HG03520 (cell line): ENCODE measurements at regions not wholly inside any gene's neighbourhood (a gene's known extent, or its start where the extent isn't known, plus 50 kb on each side); places are given as distances from the start of the nearest gene placed in this dataset.

Source experiments
- ATAC-seq: cut with Tn5 transposase; IDR thresholded peaks from one replicate; pipeline ENCODE4 v1.9.1; 2021; ENCODE audit warnings: mild to moderate bottlenecking, moderate library complexity; ENCODE audit not compliant: unreplicated experiment

DNA sequence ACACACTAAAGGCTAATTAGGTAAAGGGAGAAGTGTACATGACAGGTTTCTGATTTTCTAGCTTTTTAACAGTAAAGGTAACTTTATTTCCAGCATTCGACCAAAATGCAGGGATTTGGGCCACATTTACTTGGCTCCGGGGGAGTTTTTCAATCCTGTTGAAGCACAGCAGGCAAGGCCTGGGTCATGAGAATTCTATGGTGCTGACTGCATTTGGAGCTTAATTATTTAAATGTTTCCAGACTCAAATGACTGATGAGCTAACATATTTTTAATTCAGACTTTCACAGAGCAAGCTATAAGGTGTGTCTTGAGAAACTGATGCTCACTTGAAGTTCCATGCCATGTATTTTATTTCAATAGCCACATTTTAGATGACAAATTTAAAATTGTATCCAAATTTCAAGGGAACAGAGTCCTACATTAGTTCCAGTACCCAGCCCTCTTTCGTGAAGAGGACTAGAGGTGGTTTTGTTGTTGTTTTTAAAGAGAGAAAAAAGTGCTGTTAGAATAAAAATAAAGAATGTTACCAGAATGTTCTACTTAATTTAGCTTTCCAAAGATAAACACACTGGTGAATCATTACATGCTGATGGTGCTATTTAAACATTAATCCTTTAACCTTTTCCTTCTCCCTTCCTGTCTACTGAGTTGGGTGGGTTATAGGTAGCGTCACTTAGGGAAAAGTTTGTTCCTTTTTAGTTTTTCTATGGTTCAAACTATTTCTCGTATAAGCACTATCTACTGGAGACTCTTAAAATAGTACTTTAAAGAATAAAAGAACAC is 82.3 kb upstream of the PHACTR2 start:
- no peak for ATAC-seq

DNA sequence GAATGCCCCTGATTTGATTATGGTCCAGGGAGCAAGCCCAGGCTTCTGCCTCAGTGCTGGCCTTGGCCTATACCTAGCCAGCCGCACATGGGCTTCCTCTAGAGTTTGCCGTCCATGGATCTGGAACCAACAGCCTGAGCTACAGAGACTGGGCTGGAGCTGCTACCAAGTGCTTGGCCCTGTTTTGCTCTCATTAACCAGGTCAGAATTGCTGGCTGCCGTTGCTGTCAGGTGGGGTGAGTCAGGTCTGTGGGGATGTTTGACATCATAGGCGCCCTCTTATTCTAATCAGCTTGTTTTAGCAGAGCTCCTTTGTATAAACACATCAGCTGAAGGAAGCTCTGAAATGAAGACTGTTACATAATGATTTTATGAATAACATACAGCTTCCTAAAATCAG is 83.1 kb upstream of the PHACTR2 start:
- no peak for ATAC-seq

DNA sequence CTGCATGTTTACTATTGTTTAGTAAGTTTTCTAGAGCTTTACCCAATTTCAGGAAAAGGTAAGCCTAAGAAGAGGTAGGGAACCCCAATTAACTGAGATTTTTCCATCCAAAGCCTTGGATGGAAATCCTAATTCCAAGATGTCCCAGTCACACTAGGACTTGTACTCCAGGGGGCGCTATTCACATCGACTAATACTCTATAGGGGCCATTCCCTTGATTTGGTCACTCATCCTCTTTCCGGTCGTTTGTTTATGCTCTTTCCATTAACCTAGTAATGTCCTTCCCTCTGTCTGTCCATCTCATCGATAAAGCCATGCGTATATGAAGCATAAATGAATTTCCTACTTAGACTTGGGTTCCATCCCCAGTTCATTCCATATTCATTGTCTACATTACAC is 80.8 kb upstream of the FUCA2 start:
- no peak for ATAC-seq

DNA sequence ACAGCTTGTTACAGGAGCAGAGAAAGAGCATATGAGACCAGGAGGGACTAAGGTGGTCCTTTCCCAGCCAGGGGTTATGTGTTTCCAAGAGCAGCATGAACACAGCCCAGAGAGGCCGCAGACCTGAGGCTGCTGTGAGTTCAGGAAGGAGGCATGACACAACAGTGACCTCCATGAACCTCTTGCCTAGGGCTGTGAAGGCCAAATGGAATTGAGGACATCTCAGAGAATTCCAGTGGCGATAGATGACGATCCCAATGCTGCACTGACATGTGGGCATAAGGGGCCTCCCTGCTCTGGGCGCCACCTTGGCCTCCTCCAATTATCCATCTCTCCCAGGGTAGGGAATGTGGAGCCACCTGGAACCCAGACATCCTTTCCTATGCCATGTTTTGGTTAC is 79.9 kb upstream of the FUCA2 start:
- ATAC-seq, result no peak

DNA sequence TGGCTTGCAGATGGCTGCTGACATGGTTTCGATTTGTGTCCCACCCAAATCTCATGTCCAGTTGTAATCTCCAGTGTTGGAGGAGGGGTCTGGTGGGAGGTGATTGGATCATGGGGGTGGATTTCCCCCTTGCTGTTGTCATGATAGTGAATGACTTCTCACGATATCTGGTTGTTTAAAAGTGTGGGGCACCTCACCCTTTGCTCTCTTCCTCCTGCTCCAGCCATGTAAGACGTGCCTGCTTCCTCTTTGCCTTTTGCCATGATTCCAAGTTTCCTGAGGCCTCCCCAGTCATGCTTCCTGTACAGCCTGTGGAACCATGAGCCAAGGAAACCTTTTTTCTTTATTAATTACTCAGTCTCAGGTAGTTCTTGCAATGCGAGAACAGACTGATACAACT is 77.6 kb upstream of the FUCA2 start:
- ATAC-seq, result no peak

DNA sequence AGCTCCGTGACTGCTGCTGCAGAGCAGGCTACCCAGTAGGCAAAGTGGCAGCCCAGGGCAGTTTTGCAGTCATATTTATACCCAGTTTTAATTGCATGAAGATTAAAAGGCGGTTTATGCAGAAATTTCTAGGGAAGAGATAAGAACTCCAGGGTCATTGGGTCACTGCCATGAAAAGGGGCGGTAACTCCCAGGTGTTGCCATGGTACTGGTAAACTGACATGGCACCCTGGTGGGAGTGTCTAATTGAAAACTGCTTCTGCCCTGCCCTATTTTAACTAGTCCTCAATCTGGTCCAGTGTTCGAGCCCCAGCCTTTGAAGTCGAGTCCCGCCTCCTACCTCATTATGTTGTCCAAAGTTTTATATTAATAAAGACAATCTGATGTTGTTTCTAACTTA is 75.0 kb upstream of the FUCA2 start:
- no peak for ATAC-seq

DNA sequence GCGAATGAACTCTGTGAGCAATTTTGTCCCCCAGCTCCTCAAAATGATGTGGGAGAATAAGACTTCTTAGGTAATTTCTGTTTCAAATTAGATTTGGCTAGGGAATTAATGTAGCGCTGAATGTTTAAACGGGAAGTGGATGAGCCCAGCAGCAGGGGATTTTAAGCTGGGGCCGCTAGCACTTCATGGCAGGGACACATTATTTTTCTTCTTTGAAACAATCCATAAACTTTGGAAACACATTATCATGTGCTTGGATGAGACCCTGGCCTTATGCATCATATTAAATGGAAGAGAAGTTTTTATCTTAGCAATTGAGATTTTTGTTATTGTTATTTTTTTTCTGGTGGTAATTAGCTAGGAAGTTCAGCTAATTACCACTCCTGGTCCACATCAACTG is 74.2 kb upstream of the FUCA2 start:
- ATAC-seq, result no peak

DNA sequence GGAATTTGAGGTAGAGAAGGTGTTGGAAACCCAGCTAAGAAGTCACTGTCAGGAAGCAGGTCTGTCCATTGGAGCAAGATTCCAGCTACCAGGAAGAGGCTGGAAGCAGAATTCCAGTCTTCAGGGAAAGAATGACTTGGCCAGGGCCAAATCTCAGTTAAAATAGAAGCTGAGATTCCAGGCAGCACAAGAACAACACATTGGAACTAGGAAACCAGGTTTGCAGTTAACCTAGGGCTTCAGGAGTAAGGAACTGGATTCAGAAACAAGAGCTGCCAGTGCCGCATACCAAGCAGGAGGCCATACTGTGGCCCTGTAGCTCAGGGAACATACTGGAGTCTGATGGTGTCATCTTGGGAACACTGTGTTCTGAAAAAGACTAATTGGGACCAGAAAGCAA is 73.7 kb upstream of the FUCA2 start:
- ATAC-seq, result no peak

DNA sequence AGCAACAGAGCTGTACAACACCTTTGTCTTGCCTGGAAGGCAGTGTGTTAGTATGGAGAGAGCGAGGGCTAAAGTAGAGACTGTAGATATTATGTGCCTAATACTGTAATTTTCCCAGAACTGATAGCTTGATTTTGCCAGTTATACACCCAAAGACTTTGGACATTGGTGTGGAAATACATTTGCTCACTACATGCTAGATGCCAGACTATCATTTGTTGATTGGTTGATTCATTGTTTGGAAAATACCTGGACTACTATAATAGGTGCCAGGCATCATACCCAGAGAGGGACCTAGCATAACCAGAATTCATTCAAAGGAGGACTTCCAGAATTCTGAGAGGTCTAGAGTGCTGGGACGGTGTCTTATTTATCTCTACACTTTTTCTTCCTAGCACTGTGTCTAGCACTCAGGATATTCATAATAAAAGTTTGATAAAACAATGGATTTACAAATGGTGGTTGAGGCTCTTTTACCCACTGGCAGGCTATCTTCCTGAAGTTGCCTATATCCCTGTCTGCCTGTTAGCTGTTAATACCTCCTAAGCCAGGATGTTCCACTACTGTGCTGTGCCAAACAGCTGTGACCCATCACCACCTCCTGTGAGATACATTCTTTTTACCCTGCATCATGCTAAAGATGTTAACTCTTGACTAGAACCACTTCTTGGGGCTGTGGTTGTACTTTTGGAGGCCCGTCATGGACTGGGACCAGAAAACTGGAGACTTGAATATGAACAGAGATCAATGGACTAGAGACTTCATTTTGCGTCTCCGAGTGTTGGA is 72.2 kb upstream of the FUCA2 start:
- ATAC-seq, result no peak

DNA sequence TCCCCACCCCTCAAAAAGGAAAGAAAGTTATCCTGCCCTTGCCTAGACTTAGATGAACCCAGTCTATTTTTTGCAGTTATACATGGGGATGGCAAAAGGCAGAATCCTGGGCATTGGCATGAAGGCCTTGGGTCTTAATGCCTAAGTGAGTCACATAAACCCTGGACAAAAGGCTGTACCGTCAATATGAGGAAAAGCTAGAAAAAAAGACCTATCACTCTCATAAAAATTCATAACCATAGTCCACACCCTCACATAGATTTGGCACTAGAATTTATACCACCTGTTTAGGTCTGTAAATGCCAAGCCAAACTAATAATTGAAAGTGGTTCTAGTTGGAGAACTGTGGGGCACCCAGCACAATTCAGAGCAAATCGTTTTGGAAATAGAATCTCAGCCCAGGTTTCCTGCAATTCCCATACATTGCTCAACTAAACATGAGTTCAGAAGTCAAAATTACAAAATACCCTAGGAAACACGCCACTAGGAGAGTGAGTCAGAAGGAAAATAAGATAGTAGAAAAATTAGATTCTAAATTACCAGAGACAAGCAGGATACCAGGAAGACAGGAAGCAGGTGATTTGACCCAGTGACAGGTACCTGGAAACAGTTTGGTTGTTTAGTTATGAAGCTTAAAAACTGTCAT is 70.4 kb upstream of the FUCA2 start:
- no peak for ATAC-seq

DNA sequence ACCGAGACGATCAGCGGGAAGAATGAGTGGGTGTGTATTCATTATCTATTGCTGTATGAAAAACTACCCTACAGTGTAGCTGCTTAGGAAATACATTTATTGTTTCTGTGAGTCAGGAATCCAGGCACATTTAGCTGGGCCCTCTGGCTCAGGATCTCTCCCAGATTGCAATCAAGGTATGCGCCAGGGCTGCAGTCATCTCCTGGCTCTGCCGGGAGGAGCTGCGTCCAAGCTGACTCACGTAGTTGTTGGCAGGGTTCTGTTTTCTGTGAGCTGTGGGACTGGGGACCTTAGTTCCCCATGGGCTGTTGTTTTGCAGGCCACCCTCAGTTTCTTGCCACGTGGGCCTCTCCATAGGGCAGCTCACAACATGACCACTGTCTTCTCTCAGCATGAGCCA is 68.2 kb upstream of the FUCA2 start:
- no peak for ATAC-seq

DNA sequence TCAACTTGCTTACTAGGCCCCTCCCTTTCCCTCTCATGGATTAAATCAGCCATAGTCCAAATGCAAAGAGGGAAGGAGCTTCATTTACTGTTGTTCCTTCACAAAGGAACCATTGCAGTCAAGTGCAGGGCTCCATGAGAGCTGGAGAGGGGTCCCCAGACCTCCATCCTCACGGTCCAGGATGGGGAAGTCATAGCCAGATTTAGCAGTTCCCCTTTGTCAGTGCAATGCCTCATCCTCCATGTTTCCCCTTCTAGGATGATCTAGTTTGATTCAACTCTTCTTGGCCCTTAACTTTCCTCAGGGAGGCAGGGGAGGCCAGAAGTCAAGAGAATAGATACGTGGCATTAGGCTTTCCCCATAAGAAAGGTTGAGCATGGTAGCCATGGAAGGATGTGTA is 66.5 kb upstream of the FUCA2 start:
- no peak for ATAC-seq

DNA sequence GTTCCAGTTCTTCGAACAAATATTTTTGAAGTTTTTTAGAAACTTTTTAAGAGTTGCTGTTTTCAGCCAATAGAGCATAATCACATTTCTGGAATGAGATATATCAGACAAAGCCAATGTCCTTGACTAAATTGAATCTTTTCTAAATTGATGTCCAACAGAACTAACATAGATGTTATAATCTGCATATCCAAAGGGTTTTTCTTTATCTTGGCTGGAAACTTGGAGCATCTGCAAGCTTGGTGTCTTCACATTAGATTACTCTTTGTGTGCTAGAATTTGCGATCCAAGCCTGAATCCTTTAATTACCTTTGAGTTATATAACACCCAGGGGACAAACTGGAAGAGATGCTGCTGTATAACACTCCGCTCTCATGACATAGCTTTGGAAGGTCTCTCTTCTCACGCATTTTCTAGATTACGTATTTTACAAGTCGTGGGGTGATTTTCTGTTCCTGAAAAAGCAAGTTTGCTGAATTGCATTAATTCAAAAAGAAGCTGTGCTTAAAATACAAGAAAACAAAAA is 64.4 kb upstream of the FUCA2 start:
- no peak for ATAC-seq

DNA sequence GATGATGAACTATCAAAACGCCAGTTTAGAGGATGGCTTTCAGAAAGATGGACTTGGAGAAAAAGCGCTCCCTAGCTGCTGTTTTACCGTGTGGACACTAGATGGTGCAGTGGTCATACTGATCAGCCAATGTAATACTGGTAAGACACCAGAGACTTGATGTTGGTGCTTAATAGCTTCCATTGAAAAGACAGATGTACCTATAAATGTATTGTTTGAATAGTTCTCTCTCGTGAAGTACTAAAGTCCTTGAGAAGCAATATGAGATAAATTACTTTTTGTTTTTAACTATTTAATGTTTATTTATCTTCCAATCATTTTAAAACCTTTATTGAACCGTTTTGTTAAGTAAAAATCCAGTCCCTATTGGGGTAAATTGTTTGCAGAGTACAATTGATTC is 63.9 kb upstream of the FUCA2 start:
- peak; percentile 79 for ATAC-seq

DNA sequence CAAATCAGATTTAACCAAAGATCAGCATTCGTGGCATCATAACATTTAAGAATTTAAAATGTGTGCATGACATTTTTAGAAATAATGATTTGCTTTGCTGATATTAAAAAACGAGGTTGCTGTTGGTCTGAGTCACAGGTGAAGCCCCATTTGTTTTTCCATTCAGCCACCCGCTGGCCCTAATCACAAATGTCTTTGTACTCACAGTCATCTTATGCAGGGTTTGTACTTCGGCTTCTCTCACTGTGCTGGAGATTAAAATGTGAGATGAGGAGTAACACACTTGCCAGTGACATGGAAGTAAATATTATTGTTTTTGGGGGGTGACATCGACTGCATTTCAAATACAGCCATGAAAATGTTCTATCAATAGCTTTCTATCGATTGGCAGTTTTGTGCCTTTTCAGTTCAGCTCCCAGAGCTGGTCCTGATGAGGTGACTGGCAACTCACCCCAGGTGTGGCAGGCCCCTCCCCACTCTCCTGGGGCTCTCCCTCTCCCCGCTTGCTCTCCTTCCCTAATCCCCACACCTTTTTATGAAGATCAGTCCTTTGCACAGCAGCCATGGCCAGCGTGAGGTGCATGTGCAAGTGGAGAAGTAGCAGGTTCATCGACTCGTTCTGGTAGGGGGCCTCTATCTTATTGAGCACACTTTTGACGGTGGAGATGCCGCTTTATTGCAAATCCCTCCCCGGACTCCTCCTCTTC is 58.8 kb upstream of the FUCA2 start:
- no peak for ATAC-seq

DNA sequence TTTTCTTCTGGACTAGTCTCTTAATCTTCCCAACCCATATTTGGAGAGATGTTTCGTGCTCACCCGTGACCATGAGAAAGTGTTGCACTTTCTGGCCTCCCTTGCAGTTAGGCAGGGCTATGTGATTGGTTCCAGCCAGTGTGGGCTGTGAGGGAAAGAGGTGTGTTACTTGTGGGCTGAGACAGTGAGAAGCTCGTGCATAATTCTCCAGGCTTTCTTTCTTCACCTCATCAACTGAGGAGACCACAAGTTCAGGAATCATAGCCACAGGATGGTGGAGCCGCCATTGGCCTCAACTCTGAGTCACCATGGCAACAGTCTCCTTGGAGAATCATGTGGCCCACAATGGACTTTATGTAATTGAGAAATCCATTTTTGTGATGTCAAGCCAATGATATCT is 57.5 kb upstream of the FUCA2 start:
- ATAC-seq, result no peak

DNA sequence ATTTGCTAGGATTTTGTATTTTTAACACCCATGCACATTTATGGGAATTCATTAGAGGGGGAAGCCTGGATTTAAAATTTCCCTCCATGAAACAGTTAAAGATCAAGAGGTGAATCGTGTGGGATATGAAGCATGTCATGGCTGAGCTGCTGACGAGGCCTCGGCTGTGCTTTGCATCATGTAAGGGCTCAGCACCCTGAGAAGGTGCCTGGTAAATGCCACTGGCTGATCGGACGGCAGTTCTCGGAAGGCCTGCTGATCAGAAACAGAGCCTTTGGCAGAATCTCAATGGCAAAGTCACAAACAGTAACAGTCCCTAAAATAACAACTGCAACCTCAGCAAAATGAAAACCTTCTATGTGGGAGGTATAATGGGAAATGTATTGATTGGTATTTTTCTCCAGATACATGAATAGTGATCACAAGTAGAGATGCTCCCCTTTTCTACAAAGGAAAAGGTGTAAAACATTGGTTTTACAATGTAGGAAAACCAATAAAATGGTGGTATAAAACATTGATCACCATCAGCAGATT is 53.0 kb upstream of the FUCA2 start:
- no peak for ATAC-seq

DNA sequence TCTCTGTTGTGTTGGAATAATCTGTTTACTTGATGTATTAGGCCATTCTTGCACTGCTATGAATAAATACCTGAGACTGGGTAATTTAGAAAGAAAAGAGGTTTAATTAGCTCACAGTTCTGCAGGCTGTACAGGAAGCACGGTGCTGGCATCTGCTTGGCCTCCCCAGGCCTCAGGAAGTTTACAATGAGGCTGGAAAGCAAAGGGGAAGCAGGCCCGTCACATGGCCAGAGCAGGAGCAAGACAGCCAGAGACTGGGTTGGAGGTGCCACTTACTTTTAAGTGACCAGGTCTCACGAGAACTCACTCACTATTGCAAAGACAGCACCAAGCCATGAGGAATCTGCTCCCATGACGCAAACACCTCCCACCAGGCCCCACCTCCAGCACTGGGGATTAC is 50.6 kb upstream of the FUCA2 start:
- no peak for ATAC-seq
